ENCODE measurements at regions not wholly inside any gene's neighbourhood (a gene's known extent, or its start where the extent isn't known, plus 50 kb on each side); places are given as distances from the start of the nearest gene placed in this dataset.

GRCh38 chr11:97979741-97980140 is 1041.0 kb upstream of the CNTN5 start:
- TF ChIP-seq, protein P1, sequence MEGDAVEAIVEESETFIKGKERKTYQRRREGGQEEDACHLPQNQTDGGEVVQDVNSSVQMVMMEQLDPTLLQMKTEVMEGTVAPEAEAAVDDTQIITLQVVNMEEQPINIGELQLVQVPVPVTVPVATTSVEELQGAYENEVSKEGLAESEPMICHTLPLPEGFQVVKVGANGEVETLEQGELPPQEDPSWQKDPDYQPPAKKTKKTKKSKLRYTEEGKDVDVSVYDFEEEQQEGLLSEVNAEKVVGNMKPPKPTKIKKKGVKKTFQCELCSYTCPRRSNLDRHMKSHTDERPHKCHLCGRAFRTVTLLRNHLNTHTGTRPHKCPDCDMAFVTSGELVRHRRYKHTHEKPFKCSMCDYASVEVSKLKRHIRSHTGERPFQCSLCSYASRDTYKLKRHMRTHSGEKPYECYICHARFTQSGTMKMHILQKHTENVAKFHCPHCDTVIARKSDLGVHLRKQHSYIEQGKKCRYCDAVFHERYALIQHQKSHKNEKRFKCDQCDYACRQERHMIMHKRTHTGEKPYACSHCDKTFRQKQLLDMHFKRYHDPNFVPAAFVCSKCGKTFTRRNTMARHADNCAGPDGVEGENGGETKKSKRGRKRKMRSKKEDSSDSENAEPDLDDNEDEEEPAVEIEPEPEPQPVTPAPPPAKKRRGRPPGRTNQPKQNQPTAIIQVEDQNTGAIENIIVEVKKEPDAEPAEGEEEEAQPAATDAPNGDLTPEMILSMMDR (IDR thresholded peaks at IDR 0.05), result no peak
- TF ChIP-seq EZH2 (IDR thresholded peaks at IDR 0.05), result no peak
